ENCODE measurements at regions not wholly inside any gene's neighbourhood (a gene's known extent, or its start where the extent isn't known, plus 50 kb on each side); places are given as distances from the start of the nearest gene placed in this dataset.
"Not testable (repeated sequence)": the region's sequence is repeated elsewhere in the genome, so short reads cannot be mapped to it uniquely, and the experiment has no call there.

DNA sequence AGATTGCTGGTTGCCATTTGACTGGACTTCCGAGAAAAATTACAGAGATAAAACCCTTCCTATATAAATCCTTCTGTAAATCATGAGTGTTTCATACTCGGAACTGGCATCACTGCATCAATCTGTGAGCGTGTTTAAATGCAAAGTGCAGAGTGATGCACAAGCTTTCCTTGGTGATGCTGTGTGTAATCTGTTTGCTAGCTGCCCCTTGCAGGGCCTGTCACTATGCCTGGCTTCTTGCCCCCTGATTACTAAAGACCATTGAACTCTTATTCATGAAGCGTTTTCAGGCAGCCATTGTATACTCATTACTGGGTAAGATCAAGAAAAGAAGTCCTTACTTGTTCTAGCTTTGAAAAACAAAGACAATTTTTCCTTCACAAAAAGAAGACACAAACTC lies 266.9 kb upstream of the FANCL start:
- no peak for DNase-seq (ENCODE audit: low spot score)

DNA sequence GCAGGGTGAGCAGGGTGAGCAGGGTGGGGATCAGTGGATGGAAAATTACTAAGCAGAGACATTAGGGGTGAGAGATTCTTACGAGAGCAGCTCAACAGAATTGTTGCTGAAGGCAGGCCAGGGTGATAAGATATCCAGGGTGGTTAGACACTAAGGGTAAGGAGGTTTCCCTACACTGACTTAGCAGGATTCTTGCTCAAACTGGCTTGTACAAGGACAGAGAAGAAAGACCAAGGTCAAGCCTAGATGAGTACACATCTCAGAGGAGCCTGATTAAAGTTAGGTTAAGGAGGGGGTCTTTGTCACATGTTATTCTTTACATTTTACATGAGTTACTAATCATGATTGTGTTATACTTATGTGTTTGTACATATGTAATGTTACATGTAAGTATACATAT lies 262.8 kb upstream of the FANCL start:
- DNase-seq (ENCODE audit: low spot score) = no peak

DNA sequence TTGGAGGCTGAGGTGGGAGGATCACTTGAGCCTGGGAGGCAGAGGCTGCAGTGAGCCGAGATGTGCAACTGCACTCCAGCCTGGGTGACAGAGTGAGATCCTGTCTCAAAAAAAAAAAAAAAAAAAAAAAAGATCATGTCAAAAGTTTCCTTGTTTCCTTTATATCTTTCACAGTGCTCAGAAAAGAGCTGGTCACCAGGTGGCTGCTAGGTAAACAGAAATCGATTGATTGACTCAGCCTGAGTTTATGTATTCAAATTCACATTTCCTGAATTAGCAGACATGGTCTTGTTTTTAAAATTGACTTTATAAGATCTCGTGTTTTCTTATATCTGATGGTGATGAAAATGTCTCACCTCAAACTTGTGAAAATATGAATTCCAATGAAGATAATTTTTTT lies 261.8 kb upstream of the FANCL start:
- no peak for DNase-seq (ENCODE audit: low spot score)

DNA sequence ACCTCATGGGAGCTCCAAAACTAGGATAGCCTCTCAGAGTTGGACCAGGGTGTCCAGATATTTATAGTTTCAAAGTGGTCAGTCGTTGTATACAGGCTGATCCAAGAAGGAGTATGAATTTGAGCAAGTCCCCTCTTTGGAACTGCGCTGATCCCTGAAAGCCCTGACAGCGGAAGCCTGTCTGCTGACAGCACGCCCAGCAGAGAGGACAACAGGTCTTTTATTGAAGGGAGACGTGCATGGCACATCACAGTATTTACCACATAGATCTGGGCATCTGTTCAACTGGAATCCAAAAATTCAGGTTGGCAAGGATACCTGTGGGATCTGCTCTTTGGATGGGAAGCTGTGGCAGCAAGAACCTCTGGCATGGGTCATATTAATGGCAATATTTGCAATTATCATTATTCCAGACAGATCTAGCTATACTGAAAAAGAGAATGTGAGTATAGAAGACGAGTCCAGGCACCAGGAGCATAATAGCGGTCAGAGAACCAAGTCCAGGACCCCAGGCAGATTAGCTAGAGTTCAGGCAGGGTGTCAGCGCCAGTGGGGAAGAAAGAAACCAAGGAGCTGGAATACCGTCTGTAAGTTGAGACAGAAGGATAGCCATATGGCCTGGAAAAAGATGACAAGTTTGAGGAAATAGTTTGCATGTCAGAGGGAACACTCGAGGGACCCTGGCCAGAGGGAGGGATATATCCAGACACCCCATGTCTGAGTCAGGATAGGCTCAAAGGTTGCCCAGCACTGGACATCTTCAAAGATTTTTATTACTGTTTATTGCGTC lies 260.4 kb upstream of the FANCL start:
- DNase-seq (ENCODE audit: low spot score) = no peak

DNA sequence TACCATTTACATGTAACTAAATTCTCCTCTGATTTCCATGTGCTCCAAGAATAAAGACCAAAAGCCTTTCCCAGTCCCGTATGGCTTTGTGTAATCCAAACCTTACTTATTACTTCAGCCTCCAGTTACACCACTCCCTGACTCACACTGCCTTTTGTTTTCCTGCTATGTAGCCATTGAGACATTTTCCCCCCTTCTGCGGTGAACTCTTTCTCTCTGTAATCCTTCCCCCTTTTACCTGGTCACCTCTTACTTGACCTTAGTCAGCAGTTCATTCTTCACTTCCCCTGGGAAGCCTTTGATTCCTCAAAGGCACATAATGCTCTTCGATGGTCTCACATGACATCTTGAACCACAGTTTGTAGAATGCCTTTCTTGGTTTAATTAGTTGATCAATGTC lies 256.0 kb upstream of the FANCL start:
- DNase-seq (ENCODE audit: low spot score) = no peak

DNA sequence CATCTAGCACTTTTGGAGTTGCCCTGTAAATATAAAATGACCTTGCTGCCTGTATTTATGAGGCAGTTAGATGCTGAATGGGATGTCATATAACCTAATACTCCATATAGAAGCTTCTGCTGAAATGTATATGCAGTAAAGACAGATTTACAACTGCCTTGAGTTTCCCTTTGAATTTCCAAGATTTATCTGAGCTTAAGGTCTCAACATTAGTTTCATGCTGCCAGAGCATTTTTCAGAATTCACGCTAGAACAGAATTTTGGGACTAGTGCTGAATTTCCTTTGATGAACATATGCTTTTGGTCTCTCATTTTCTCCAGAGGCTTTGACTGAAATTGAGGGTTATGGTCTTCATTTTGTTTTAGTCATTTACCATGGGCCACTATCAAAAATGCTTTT lies 254.7 kb upstream of the FANCL start:
- no peak for DNase-seq (ENCODE audit: low spot score)

DNA sequence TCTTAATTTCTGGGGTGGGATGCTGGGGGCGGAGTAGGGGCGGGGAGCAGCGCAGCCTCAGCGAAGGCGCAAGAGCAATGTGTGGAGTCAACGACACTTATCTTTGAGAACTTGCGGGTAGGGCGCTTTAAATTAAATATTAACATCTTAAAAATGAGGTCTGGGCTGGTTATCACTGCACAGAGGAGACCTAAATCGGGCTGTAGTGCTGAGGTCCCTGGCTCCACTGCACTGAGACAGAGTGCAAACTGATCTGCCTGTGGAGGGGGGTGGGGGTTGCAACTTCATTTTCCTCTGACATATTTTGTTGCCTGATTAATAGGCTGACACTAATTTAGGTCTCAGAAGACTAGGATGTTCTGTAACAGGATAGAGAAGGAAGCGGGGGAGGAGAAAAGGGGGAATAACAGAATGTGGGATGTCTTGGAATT lies 253.0 kb upstream of the FANCL start:
- no peak for DNase-seq (ENCODE audit: low spot score)

DNA sequence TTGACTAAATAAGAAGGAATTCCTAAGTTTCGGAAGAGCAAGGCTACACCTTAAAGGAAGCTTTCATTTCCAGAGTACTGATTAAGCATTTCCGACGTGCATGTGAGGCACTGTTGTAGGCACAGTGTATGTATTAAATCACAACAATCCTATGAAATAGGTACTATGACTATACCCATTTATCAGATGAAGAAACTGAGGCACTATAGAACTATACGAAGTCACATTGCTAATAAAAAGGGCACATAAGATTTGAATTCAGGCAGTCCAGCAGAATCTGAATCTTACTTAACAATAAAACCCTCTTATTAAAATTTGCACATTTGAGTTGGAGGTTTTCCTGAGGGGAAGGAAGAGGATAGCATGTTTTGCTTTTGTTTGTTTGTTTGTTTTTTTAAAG lies 243.5 kb upstream of the FANCL start:
- no peak for DNase-seq (ENCODE audit: low spot score)

DNA sequence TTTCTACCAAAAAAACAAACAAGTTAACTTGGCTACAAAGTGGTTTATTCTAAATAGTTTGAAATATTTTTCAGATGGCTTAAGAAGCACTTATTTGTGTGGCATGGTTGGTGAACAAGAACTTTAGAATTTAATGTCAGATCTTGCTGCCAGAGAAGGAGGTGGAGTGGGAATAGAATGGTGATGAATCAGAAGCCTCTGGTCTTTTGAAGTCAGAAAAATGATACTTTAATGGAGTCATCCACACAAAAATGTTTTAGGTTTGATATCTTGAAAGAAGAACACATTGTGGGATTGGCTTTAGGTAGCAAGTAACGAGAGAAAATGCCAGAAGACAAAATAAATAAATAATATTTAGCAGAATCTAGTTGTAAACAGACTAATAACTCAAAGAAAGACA lies 243.1 kb upstream of the FANCL start:
- DNase-seq (ENCODE audit: low spot score) = no peak

DNA sequence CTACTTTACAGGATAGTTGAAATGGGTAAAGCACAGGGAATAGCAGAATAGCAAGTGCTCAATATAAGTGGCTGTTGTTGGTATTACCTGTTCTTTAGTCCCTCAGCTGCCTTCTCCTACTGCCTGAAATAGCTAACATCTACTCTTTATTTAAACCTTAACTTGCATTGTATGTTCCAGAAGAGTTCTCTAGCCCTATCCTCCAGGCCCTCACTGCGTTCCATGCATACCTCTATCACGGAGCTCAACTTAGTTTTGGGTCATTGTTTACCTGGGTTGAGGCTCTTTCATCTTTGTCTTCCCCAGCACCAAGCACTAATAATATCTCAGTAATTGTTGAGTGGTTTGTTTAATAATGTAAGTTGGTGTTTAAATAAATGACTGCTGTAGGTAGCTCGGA lies 242.2 kb upstream of the FANCL start:
- DNase-seq (ENCODE audit: low spot score) = no peak

DNA sequence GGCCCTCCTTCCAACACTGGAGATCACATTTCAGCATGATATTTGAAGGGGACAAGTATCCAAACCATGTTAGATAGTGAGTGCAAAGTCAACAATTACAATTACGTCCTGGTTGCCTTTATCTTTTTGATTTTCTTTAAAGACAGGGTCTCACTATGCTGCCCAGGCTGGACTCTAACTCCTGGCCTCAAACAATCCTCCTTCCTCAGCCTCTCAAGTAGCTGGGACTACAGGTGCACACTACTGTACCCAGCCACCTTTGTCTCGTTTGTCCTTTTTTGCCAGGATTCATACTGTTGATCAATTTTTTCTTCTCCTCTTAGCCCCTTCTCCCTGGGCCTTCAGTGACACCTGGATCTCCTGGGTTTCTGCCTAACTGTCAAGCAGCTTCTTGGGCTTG lies 240.5 kb upstream of the FANCL start:
- no peak for DNase-seq (ENCODE audit: low spot score)

DNA sequence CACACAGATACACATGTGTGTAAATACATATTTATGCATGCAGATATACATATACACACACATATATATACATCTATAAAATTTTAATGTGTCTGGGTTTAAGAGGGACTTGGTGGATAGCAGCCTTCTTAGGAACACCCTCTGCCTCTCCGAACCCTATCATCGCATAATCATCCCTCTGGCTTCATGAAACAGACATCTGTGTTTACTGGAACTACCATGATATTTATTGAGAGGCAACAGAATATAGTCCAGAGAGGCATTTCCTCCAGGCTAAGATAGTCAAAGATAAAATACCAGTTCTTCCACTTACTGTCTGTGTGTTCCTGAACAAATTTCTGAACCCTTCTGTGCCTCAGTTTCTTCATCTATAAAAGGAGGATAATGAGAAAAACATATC lies 239.0 kb upstream of the FANCL start:
- no peak for DNase-seq (ENCODE audit: low spot score)

DNA sequence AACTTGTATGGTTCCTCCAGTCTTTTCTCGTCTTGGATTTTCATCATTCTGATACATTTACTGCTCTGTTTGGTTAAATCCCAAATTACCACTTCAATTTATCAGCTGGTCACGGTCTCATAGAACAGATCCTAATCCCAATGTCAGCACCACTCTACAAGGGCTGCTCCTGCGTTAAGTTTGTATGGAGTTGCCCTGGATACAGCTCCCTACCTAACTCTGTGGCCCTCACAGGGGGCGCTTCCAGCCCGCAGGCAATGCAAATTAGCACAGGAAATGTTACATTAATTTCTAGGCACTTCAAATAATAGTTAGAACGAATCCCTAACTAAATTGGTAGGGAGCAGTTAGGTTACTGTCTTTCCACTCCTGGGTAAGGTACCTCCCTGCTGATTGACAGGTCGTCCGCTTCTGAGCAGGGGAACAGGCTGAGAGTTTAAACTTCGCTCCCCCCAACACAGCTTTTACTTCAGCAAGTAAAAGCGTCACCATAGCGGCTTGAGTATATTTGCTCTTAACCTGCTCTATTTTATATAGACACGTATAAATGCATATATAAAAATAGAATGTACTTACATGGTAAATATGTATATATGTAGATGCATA lies 238.5 kb upstream of the FANCL start:
- no peak for DNase-seq (ENCODE audit: low spot score)

DNA sequence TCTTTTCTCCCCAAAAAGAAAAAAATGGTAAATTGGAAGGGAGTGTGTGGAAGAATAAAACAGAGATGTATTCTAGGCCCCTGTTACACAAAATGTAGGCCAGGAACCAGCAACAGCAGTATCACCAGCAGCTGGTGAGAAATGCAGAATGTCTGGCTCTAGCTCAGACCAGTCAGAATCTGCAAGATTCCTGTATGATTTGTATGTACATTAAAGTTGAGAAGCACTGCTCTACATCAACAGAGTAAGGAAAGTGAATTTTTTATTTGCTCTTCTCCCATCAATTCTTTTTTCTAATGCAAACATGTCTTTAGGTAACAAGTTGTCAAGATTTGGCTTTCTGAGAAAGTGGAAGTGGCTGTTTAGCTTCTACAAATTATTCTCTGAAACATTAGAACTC lies 235.4 kb upstream of the FANCL start:
- no peak for DNase-seq (ENCODE audit: low spot score)

DNA sequence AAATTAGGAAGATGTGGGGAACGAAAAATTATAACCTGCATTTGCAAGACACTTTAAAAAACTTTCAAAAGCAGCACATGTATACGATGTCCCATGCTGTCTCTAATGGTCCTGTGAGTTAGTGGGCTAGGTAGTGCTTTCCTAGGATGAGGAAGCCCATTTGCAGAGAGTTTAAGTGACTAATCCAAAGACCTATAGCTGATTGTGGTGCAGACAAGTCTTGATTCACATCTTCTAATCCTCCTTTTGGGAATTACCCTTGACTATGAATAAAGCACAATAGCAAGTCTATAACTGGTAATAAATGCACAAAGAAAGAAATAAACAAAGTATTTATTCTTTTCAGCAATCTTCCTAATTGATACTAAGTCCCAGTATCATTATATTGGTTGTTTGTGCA lies 234.6 kb upstream of the FANCL start:
- no peak for DNase-seq (ENCODE audit: low spot score)

DNA sequence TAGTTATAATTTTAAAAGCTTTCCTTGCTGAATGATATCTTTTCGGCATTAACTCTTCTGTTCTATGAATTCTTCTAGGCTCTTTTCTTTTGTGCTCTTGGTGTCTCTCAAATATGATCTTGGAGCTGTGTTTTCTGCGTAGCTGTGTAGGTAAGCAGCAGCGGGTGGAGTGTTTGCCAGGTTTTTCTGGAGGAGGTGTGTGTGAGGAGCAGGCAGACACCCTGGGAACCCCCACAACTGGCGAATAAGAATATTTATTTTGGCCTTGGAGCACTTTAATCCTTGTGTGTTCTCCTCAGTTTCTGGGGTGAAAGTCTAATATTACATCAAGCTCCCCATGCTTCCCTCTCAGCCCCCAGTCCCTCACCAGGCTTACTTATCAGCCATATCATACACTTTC lies 232.0 kb upstream of the FANCL start:
- DNase-seq (ENCODE audit: low spot score) = no peak

DNA sequence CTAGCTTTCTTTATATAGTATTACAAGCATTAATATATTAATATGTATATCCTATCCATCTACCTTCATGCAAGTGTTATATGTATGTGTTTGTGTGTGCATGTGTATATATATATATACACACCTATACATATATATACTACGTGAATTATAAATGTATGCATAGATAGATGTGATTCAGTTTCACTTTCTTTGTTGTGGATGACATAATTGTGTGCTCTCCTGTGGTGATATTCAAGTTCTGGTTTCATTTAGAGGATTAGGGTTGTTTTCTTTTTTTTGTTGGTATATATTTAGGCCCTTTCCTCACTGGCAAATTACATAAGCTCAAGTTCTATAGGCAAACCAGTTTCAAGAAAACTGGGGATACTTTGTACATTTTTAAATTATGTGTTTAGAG lies 225.7 kb upstream of the FANCL start:
- no peak for DNase-seq (ENCODE audit: low spot score)

DNA sequence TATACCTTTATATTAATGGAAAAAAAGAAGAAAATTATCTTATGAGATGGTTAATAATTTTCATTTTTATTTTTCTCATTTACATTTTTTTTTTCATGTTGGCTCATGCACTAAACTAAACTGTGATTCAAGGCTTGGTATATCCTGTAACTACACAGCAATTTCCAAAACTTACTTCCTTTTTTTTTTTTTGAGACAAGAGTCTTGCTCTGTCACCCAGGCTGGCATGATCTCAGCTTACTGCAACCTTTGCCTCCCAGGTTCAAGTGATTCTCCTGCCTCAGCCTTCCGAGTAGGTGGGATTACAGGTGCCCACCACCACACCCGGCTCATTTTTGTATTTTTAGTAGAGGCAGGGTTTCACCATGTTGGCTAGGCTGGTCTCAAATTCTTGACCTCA lies 224.9 kb upstream of the FANCL start:
- DNase-seq (ENCODE audit: low spot score) = not testable (repeated sequence)

DNA sequence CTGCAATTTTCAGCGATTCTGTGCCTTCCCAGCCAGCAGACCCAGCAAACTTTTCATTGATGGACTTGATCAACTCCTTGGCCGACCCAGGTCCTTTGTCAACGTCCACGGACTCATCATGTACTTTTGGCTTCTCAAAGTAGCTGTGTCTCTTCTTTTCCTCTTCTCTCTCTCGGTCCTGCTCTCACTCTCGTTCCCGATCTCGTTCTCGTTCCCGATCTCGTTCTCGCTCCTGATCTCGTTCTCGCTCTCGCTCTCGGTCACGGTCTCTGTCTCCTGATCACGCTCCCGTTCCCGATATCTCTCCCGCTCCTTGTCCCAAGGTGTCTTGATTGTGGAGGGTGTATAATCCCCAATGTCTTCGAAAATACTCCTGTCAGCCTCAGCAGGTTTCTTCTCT lies 219.5 kb upstream of the FANCL start:
- DNase-seq (ENCODE audit: low spot score) = no peak

DNA sequence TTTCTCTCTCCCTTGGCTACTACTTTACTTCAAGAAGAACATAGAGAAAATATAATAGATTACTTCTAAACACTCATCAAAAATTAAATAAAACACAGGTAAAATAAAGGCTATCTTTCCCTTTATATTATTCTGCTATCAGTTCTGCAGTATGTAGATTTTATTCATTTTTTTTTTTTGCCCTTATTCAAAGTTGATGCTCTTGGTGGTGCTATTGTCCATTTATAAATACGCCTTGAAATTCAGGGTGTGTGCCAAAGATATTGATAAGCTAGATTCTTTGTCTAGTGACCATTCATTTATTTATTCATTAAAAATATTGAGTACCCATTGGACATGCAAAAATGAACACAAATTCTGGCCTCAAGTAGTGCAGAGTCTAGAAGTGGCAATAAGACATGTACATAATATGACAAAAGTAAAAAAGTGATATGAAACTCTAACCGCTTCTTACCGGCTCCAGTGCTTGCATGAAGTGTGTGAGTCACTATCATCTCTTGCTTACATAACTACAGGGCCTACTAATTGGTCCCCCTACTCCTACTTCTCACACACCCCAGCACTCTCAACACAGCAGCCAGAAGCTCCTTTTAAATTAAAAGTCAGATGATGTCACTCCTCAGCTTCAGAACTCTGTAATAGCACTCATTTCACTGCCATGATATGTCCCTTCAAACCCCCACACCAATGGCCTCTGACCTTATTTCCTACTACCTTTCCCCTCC lies 208.3 kb upstream of the FANCL start:
- DNase-seq (ENCODE audit: low spot score) = no peak

DNA sequence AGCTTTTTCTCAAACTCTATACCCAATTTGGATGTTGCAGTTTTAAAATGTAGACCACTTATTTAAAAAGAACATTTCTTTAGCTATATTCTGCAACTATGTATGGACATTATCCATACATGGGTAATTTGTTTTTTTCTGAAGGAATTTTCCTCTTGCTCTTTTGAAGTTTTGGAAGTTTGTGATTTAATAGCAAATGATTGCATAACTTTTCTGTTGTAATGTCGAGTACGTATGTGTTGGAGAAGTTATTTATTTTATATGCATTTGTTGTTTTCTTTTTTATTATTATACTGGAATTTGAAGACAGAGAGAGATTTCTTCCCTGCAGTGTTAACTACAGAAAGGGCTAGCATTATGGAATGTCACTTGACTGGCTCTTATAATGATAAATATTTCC lies 207.7 kb upstream of the FANCL start:
- DNase-seq (ENCODE audit: low spot score) = no peak

DNA sequence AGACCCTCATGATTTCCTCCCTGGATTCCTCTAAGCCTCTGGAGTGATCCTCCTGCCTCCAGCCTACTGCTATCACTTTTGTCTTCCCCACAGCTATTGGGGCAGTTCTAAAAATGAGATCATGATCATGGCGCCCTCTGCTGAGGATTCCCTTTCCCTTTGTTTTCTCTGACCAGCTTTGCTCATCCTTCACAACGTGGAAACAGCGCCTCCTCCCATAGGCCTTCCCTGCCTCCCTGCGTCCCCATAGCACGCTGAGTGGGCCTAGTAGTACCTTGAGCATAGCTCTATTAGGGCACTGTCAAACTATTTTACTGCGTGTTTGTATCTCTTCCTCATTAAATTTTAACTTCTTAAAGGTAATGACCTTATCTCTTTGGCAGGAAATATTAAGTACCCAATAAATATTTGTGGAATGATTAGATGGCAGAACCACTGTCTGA lies 207.0 kb upstream of the FANCL start:
- peak; percentile 84 for DNase-seq (ENCODE audit: low spot score)

DNA sequence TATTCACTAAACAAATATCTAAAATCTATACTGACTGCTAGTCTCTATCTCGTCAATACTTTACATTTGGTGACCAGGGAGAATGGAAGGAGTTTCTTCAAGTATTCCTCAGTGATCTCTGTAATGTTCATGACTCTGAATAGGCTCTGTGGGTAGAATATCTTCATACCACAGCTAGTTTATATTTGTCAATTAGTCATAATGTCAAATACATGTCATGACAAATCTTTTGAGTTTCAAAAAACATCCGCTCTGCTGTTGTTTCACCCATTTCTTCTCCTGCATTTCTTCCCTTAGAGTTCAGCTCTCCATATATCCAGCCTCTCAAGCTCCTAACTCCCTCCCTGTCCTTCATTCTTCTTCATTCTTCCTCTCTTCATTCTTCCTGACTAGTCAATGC lies 206.5 kb upstream of the FANCL start:
- DNase-seq (ENCODE audit: low spot score) = no peak

Measured in ecto neural progenitor cell (in vitro differentiated cells).